DMS153 treated with DMSO at 0.1 percent for 48 hours (cell line): ENCODE measurements at regions not wholly inside any gene's neighbourhood (a gene's known extent, or its start where the extent isn't known, plus 50 kb on each side); places are given as distances from the start of the nearest gene placed in this dataset.

Experiments
- DNase-seq: peaks from one replicate; lab custom pipeline; 2025; ENCODE audit not compliant: unreplicated experiment; lab: John Stamatoyannopoulos, UW

DNA sequence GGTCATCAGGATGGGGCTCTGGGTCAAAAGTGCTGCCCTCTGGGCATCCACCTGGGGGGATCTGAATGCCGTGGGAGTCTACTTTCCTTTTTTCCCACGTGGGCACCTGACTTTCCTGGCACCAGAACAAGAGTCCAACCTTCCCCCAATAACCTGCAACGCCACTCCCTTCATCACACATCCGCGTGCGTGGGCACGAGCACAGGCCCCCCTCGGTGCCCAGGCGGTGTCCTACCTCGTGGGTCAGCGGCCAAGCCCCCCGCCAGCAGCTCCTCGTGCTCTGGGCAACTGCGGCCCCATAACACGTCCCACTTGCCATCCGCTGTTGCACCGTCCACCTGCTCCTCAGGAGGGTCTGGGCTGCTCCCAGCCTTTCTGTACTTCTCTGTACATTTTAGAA lies 87.0 kb downstream of the YTHDF1 start:
- DNase-seq = no peak

DNA sequence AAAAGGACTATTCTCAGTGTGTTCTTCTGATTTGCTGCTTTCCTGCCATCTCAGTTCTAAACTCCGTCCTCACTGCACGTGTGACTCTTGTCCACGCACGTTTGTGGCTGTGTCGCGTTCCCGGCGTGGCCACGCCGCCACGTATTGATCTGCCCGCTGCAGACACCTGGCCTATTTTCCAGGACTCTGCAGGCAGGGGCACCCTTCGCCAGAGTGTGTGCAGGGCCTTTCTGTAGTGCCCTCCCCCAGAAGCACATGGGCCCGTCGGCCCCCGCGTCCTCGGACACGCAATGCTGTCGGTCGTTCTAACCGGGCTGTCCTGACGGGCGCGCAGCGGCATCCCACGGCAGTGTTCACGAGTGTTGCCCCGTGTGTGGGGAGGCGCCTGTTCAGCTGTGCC lies 87.6 kb downstream of the YTHDF1 start:
- DNase-seq = no peak

DNA sequence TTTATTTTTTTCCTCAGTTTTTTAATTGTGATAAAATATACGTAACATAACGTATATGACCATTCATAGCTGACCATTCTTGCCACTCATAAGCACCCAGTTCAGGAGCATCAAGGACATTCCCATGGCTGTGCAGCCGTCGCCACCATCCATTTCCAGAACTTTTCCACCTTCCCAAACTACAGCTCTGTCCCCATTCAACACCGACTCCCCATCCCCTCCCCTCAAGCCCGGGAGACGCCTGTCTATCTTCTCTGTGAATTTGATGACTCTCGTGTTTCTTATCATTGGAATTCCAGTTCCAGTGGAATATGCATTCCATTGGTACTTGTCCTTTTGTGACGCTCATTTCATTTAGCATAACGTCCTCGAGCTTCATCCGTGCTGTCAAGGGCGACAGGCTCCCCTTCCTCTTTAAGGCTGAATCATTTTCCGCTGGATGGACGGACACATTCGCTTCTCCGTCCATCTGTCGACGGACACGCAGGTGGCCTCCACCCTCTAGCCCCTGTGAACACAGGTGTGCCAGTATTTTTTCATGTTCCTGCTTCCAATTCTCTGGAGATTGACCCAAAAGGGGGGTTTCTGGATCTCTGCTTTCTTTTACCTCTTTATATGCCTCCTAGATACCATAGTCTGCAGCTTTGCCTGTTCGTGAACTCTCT lies 88.1 kb downstream of the YTHDF1 start:
- no peak for DNase-seq

DNA sequence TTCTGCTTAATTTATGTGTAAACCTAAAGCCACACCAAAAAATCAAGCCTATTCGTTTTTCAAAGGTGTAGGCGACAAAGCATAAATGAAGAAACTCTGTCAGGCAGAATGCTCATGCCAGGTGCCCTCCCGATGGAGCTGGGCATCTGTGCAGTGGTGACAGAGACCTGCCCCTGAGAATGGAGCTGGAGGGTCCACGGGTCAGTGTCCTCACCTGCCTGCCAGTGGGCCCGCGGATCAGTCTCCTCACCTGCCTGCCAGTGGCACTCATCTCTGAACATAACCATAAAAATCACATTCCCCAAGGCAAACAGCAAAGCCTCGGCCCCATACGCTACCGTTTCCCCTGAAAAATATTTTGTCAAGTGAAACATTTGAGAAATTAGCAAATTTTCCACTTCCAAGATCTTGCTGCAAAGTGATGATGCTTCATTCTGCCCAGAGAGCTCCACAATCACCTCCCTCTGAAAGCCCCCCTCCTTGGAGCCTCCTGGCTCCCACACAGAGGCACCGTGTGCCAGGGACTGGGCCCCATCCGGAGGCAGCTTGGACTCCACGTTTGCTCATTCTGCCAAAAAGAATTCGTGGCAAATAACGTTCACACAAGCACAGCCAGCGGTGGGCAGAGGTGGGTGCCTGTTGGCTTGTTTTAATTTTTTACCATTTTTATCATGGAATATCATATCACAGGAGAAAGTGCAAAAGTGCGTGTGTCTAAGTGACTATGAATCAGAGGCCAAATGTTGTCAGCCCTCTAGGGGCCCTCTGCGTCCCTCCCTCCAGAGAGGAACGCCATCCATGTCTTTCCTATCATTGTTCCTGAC lies 88.8 kb downstream of the YTHDF1 start:
- DNase-seq = no peak

- no peak for DNase-seq
These were observed 89.9 kb downstream of the YTHDF1 start for GRCh38 chr20:63125838-63126601.

DNA sequence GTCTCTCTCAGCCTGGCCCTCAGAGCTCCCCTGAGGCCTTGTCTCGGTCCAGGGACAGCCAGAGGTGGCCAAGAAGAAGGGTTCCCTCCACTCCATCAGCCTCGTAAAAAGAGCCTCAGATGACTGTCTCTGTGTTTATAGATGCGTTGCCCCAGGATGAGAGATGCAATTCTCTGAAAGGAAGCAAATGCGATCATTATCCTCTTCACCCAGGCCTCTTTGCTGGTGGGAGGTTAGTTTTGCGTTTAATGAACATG lies 90.4 kb downstream of the YTHDF1 start:
- DNase-seq = no peak

DNA sequence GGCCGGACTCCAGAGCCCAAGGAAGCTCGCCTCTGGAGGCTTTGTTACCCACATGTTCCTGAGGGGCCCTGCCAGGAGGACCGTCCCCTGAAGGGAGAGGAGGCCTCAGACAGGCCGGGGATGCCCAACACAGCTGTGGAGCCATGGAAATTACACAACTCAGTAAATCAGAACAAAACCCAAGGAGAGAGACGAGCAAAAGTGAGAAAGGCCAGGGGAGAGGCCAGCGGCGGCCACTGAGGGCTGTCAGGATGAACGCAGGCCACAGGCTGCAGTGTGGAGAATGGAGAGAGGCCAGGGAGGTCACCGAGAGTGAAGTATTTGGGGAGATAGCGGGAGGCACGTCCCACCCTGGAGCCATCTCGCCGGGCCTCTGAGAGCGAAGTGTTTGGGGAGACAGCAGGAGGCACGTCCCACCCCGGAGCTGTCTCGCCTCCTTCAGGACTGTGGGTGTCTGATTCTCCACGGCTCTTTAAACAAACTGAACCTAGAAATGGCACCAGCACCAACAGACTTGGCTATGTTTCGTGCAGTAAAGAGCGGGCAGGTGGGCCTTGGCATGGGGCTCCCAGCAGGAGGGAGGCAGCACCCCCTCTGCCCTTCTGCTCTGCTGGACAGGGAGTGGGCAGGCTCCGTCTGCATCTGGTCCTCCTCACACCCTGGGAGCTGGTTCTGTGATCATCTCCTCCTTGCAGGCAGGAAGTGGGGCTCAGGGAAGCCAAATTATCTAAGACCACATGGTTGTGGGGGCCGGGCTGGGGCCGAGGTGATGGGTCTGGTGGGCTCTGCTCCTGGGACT lies 91.0 kb downstream of the YTHDF1 start:
- no peak for DNase-seq

DNA sequence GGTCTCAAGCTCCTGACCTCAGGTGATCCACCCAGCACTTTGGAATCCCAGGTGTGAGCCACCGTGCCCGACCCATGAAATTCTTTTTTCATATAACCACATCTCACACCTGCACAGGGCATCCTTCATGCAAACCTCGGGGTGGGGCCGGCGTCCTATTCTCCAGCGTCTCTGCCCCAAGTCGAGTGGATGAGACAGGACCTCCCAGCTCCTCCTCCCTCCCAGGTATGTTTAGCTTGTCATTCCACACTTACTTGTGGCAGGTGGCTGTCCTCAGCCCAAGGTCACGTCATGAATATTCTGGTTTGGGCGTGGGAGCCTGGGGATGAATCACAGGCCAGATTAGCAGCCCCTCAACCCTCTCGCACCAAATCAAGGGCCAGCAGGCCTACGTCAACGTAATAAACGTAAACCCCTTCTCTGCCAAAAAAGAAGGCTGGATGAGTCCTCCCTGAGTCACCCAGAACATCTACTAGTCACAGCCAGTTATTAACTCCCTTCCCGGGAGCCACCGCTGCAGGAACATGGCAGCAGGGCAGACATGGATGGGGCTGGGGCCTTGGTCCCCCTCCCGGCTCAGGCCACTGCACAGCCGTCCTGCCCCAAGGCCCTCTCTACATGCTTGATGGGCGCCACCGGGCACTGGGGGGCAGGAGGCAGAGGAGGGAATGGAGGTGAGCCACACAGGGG lies 91.7 kb downstream of the YTHDF1 start:
- DNase-seq = no peak

GRCh38 chr20:63123331-63123741 lies 92.6 kb downstream of the YTHDF1 start:
- DNase-seq = no peak

DNA sequence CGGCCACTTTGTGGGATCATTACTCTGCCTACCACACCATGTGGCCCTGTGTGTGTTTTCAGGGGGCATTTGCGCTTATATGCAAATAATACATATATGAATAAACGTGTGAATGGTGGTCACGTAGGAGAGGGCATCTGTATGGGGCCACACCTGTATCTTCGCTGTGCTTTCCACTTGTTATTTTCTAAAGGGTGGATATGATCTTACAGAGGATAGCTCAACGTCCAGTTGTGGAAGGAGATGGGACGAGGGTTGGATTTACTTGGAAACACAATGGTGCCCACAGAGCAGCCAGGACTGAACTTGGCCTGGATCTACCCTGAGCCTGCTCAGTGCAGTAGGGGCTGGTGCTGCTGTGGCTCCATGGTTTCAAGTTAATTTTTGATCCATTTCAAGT lies 93.3 kb downstream of the YTHDF1 start:
- DNase-seq = no peak

DNA sequence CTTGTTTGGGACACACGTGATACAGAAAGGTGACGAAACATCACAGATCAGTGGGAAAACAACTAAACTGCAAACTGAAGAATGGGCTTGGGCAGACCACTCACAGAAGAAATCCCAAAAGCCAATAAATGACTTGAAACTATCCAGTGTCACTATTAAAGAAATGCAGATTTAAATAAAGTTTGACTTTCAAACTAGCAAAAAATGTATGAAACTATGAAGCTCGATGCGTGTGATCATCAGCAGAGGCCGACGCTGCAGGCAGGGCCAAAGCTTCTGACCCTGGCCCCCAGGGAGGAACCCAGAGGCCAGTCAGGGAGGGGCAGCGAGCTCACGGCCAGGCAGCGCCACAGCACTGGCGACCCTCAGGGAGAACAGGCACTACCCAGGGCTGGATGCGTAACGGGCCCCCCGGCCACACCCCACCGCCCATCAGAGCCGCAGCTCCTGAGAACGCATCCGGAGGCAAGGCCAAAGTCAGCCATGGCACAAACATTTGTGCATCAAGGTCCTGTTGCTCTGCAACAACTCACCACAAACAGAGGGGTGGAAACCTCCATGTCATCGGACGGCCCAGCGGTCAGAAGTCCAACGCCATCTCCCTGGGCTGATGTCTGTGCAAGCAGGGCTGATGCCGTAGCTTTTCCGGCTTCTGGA lies 94.1 kb downstream of the YTHDF1 start:
- DNase-seq = no peak

- DNase-seq = no peak
These were observed 94.7 kb downstream of the YTHDF1 start for GRCh38 chr20:63121246-63121645.

- no peak for DNase-seq
These were observed 95.2 kb downstream of the YTHDF1 start for GRCh38 chr20:63120808-63121090.

- DNase-seq = no peak
These were observed 95.7 kb downstream of the YTHDF1 start for GRCh38 chr20:63119963-63120807.

DNA sequence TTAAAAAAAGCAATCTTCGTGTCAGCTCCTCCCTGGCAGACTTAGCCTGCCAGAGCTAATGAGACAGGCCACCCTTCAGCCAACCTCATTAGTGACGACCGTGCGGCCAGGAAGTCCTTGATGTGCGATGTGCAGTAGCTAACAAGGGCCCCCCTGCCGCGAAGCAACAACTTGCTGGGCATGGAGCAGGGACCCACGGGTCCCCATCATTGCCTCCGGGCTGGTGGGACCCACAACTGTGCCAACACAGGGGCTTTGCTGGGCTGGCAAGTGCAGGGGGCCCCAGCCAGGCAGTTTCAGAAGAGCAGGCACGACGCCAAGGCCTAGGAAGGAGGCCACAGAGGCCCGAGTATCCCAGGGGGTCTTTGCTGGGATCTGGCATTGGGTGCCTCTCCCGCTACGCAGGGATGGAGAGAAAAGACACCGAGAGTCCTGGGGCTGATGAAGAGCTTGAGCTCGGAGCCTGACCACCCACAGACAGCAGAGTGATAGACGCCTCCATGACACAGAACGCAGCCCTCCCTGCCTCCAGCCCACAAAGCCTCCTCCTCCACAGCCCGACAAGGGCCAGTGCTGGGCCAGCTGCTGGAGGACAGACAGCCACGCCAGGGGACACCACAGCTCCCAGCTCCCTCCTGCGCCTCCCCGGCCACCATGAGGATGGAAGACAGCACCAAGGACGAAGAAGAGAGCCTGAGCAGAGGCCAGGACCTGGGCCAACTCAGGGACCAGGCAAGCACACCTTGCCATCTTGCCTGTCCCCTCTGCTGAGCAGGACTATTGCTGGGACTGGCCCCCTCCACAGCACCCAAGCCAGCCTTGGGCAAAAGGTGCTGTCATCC lies 96.6 kb downstream of the YTHDF1 start:
- no peak for DNase-seq

DNA sequence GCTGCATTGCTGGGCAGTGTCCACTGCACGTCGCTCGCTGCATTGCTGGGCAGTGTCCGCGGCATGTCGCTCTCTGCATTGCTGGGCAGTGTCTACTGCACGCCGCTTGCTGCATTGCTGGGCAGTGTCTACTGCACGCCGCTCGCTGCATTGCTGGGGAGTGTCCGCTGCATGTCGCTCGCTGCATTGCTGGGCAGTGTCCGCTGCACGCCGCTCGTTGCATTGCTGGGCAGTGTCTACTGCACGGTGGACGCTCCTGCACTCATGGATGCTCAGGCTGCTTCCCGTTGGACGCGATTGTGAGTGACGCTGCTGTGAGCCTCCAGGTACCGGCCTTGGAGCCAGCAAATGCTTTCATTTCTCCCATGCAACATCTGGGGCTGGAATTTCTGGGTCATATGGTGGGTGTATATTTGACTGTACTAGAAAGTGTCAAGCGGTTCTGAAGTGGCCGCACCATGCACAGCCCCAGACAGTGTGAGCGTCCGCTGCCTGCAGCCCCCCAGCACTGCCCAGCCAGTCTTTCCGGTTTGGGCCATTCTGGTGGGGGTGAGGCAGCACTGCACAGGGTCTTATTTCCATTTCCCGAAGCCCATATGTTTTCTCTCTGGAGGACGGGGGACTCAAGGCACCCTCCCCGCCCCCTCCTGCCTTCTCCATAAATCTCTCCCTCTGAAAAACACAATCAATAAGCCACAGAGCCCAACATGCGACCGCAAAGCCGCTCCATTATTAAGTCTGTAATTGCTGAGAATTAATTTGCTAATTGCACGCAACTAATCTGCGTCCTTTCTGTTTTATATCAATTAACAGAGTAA lies 97.4 kb downstream of the YTHDF1 start:
- no peak for DNase-seq

DNA sequence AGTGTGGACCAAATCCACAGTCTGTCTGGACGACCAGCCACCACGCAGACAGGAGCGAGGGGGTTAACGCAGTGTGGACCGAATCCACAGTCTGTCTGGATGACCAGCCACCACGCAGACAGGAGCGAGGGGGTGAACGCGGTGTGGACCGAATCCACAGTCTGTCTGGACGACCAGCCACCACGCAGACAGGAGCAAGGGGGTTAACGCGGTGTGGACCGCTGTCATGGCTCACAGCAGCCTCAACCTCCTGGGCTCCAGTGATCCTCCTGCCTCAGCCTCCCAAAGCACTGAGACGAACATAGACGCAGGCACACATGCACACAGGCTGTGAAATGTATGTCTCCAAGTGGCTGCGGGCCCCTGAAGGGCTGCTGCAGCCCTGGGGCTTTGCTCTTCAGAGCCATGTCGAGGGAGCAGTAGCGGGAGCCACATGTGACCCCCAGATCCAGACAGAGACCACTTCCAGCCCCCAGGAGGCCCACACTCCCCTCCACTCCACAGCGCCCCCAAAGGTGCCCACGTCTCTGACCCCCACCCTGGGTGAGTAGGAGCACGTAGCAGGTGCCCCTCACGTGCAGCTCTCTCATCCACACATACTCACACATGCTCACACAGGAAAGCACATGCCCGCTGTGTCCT lies 98.1 kb downstream of the YTHDF1 start:
- DNase-seq = no peak
